ENCODE measurements at regions not wholly inside any gene's neighbourhood (a gene's known extent, or its start where the extent isn't known, plus 50 kb on each side); places are given as distances from the start of the nearest gene placed in this dataset.

DNA sequence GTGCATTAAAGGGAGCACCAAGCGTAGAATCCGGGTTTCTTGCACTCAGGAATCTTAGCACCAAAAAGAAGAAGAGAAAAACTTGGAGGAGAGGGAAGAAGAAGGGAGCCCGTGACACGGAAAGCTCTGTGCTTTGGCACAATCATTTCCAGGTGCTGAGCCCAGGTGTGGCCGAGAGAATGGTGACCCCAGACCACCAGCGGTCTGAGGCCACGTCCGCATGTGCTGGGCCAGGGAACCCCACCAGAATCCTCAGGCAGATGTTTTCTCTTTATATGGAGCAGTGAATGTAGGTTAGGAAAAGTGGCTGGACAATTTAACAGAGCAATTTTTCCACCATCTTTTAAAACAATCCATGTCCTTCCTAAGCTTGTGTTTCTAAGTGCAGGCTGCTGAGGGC is 520.9 kb downstream of the EPHA4 start:
- no peak for DNase-seq (ENCODE audit: low read depth)

DNA sequence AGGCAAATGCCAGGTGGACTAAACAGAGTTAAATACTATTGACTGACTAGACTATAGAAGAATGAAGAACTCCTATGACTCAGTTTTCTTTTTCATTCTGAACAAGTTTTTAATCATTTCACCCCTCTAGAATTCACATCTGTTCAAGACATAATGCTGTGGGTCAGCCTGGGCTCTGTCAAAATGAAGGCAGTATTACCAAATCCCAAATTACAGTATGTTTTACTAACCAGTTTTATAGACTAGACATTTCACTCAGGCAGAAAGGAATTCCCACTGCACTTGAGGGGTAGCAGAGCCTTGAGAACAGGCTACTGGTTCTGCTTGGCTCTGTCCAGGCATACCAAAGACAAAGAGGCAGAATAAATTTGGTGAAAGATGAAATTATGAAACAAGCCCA is 511.7 kb downstream of the EPHA4 start:
- DNase-seq (ENCODE audit: low read depth), result peak; percentile 27

DNA sequence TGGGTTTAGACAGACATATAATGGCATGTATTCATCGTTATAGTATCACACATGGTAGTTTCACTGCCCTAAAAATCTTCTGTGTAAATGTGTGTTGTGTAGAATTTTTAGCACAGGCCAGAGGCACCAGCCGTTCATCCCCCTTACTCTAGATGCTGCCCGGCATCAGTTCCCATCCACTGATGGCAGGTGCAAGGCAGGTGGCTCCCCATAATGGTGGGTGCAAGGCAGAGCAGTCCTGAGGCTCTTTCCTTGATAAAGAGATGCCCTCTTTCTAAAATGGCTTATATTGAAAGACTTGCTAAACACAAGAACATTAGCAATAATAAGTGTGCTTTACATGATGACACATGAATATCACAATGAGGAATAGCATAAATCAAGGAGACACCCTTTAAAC is 508.5 kb downstream of the EPHA4 start:
- DNase-seq (ENCODE audit: low read depth), result no peak

- DNase-seq (ENCODE audit: low read depth), result no peak
These were observed 507.8 kb downstream of the EPHA4 start for GRCh38 chr2:221064058-221064854.

DNA sequence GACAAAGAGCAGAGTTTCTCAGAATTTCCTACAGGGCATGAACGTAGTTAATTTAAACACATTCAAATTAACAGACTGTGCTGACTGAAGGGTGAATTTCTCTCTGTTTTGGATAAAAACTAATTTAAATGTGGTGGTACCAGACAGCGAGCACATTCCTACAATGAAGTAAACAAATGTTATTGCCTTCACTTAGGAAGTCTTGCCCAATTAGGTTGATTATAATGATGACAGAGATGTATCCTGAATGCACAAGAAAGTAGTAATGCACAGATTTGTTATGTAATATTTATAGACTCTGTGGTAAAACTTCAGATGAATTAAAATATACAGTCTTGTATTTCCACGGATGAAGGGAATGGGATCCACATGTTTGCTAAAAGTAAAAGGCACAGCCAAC is 507.2 kb downstream of the EPHA4 start:
- no peak for DNase-seq (ENCODE audit: low read depth)

- DNase-seq (ENCODE audit: low read depth), result no peak
These were observed 504.0 kb downstream of the EPHA4 start for GRCh38 chr2:221068123-221068522.

DNA sequence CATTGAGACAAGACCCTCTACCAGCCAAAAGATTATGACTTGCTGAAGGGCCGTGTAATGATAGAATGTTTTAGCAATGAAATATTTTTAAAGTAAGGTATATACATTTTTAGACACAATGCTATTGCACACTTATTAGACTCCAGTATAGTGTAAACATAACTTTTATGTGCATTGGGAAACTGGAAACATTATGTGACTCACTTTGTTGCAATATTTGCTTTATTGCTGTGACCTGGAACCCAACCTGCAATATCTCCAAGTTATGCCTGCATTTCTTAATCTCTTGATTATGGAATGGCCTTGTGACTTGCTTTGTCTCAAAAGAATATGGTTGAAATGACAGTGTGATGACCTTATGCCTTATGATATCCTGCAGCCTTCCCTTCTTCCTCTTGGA is 502.0 kb downstream of the EPHA4 start:
- no peak for DNase-seq (ENCODE audit: low read depth)

DNA sequence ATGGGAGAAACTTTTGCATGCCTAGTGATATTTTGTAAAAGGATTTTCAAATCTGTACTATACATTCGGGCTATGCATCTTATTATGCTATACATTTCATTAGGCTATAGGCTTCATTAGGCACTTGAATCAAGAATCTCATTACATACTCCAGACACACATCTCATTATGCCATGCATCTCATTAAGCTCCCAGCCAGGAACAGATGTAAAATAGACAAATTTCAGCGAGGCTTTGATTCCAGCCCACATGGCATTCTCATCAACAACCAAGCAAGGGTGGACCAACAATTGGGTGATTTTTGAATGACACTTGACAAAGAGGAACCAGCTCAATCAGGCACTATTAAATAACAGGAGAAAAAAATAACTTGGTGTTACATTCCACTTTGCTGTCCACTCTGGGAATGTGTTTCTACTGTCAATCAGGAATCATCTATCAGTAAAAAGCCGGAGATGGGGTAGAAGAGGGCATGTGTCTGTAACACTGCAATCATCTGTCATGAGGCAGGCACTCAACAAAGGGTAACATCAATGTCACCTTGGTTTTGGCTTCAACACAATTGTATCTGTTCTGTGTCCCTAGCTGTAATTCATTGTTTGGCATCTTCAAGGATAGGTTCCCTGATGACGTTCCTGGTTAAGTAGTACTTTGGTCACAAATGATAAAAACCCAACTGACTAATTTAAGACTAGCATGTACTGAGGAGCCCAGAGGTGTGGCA is 498.6 kb downstream of the EPHA4 start:
- no peak for DNase-seq (ENCODE audit: low read depth)

- DNase-seq (ENCODE audit: low read depth), result no peak
These were observed 497.9 kb downstream of the EPHA4 start for GRCh38 chr2:221074238-221074637.

DNA sequence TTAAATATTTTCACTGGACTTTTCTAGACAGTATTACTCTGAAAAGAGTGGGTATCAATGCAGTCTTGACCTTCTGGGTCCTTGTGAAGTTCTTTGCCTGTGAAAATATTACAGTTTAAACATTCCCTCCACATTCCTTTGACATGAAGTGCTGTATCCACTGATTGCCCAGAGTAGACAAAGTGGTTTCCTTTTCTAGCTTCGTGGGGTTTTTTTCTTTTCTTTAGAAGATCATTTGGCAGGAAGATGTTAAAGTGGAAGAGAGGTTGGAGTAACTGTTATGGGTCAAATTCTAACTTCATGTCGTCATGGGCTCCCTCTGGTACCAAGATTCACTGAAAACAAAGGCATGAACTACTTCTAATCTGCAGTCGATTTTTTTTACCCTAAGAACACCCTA is 496.9 kb downstream of the EPHA4 start:
- DNase-seq (ENCODE audit: low read depth), result peak; percentile 63

DNA sequence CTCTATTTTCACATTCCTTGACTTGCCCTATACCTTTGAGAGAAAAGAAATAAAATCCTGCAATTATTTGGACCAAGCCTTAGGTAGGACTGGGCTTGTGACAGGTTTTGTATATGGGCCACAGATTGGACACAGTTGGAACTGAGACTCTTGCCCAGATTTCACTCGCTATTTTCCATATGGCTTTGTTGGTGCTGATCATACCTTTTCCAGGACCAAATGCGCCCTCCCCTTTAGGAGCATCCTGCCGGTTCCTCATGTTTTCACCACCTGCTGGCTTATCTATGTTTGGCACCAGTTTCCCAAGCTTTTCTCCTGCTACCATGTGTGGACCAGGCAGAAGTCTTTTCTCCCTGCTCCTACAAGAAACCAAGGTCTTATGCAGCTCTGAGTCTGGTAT is 494.9 kb downstream of the EPHA4 start:
- no peak for DNase-seq (ENCODE audit: low read depth)

GRCh38 chr2:221077799-221078198 is 494.3 kb downstream of the EPHA4 start:
- DNase-seq (ENCODE audit: low read depth), result no peak

- no peak for DNase-seq (ENCODE audit: low read depth)
These were observed 486.7 kb downstream of the EPHA4 start for GRCh38 chr2:221085341-221085900.

GRCh38 chr2:221085936-221086335 is 486.2 kb downstream of the EPHA4 start:
- no peak for DNase-seq (ENCODE audit: low read depth)

GRCh38 chr2:221087779-221088178 is 484.3 kb downstream of the EPHA4 start:
- no peak for DNase-seq (ENCODE audit: low read depth)

- no peak for DNase-seq (ENCODE audit: low read depth)
These were observed 483.6 kb downstream of the EPHA4 start for GRCh38 chr2:221088506-221088905.

DNA sequence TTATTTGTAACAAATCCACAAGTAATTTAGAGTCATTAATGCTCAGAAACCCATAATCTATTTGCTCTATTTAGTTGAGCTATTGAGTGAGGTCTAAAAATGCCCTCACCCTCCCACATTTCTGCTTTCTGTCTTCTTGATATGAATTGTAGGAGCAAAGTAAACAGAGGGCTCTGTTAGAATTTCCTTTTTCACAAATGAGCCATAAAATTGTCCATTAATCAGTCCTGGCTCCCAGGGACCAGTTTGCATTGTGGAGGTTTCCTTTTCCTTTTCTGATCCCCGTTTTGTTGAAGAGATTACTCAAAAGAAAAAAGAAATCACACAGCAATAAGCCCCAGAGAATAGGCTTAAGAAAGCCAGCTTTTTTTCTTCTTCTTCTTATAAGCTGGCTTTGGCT is 476.7 kb downstream of the EPHA4 start:
- DNase-seq (ENCODE audit: low read depth), result no peak

DNA sequence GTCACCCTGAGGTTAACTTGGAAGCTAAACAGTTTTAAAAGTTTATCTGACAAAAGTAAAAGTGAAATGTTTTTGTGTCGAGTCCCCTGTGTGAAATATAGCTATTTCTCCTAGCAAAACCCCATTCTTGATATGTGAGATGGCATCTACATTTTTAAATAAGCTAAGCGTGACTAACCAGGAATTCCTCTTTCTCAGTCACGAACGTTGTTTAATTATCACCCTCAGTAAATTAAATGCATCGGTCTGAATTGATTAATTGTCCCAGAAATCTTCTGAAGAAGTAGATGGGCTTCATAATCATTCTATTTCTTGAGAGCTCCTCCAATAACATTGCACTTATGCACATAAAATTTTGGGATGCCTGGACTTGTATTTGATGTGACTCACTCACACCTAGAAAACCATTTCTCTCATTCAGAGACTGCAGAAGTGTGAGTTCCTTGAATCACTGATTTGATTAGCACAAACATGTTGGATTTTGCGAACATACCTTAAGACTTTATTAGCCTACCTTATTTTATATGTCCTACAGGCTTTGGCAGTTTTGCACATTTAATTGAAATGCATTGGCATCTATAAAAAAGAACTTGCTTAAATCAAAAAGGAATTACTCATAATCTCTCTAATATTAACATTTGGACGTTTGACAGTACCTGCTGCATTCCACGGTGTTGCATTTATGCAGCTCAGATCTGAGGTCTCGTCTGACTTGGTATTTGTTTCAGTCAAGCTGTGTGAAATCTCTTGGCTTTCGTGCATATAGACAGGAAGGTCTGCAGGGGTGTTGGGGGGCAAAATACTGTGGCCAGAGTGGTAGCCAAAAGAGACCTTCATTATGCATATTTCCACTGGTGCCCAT is 475.2 kb downstream of the EPHA4 start:
- DNase-seq (ENCODE audit: low read depth), result no peak

DNA sequence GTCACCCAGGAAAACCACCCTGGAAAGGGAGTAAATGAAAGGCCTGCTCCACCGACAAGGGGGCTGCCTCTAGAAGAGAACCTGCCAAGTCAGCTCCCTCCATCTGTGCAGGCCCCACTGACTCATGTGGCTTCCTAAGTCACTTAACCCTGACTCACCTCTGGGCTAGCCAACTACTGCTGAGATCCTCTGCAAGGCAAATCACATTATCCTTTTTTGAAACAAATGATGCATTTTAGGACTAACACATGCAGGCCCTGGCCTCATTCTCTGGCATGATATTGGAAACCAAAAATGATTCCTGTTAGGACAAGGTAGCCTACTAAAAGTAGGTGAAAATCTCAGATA is 474.6 kb downstream of the EPHA4 start:
- peak; percentile 4 for DNase-seq (ENCODE audit: low read depth)

DNA sequence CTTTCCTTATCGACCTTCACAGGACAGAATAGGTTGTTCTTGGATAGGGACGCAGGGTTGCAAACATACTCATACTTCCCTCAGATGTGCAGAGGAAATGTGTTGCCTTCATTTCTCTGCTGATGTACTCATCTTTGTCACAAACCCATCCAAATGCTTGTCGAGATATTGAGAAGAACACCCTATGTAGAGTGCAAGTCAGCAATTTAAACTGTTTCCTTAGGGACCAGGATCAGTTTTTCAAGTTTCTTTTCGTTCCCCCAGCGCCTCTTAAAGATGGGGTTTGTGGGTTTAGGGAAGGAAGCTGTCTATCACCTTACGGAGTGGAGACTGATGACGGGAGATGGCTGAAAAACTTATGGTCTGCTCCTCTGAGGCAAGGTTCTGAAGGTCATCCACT is 474.2 kb downstream of the EPHA4 start:
- no peak for DNase-seq (ENCODE audit: low read depth)

DNA sequence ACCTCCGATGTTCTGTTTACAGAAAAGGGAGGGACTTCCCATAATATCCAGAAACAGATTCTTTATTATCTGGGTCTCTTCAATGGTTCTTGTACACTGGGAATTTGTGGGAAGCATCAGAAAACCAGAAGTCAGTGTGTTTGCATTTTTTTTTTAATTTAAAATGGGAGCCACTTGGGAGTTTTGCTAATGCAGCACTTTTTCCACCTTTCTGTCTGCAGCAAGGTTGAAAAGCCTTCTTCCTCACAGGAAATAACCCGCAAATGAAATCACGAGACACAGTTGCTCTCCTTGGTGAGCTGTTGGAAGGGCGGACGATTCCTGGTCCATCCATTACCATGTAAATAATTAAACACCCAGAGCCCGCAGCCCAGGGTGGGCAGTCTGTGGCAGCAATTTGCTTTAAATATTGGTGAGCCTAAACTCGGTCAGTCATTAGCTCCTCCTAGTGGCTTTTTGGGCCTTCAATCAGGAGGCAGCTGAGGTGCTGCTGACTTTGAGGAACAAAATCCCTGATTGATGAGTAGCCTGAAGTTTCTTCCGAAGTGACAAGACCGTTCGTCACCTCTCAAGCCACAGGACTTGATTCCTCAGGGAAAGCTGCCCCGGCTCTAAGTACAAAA is 471.5 kb downstream of the EPHA4 start:
- DNase-seq (ENCODE audit: low read depth), result no peak

Measured in non-pigmented ciliary epithelial cell (primary cell).